Nephron progenitor cell (in vitro differentiated cells): ENCODE measurements at regions not wholly inside any gene's neighbourhood (a gene's known extent, or its start where the extent isn't known, plus 50 kb on each side); places are given as distances from the start of the nearest gene placed in this dataset.

ENCODE experiments used
- DNase-seq: peaks from one replicate; pipeline ENCODE4 v3.0.0; 2021
- H3K27ac Mint-ChIP-seq: 2 replicates; pipeline ENCODE4 v1.8.0; 2021; ENCODE audit warnings: mild to moderate bottlenecking, moderate library complexity, mixed read lengths
- H3K27me3 Mint-ChIP-seq: 2 replicates; pipeline ENCODE4 v1.8.0; 2021; ENCODE audit warnings: mild to moderate bottlenecking, low read depth, mixed read lengths; ENCODE audit not compliant: poor library complexity
- H3K36me3 Mint-ChIP-seq: 2 replicates; pipeline ENCODE4 v1.8.0; 2021; ENCODE audit warnings: low read depth, mixed read lengths
- H3K4me1 Mint-ChIP-seq: 2 replicates; pipeline ENCODE4 v1.8.0; 2021; ENCODE audit warnings: mixed read lengths
- H3K4me3 Mint-ChIP-seq: 2 replicates; pipeline ENCODE4 v1.8.0; 2021; ENCODE audit warnings: mild to moderate bottlenecking, moderate library complexity, mixed read lengths
- H3K9me3 Mint-ChIP-seq: 2 replicates; pipeline ENCODE4 v1.8.0; 2021; ENCODE audit warnings: mild to moderate bottlenecking, moderate library complexity, mixed read lengths
- TF ChIP-seq, protein P1 (sequence below): fragments of 200-600 bp; sonication (generic); IDR thresholded peaks from 2 replicates; pipeline ENCODE4 v1.5.0; 2021; ENCODE audit warnings: antibody characterized with exemption

DNA sequence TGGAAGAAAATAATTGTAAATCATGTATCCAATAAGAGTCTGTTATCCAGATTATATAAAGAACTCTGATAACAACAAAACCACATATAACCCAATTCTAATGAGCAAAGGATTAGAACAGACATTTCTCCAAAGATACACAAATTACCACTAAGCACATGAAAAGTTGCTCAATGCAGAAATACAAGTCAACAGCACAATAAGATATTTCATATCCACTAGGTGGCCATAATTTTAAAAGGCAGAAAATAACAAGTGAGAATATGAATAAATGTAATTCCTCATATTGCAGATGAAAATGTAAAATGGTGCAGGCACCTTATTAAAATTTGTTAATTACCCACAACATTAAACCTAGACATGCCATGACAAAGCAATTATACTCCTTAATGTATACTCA lies 73.9 kb upstream of the ZCCHC13 start:
- no peaks in the 10 kb centered on the region for H3K27me3 Mint-ChIP-seq
- no peak overlapping the region for H3K4me3 Mint-ChIP-seq
- DNase-seq: no peak
- H3K4me1 Mint-ChIP-seq: no peaks in the 10 kb centered on the region
- peaks cover 34% of the 10 kb centered on the region for H3K9me3 Mint-ChIP-seq
- TF ChIP-seq, protein P1, sequence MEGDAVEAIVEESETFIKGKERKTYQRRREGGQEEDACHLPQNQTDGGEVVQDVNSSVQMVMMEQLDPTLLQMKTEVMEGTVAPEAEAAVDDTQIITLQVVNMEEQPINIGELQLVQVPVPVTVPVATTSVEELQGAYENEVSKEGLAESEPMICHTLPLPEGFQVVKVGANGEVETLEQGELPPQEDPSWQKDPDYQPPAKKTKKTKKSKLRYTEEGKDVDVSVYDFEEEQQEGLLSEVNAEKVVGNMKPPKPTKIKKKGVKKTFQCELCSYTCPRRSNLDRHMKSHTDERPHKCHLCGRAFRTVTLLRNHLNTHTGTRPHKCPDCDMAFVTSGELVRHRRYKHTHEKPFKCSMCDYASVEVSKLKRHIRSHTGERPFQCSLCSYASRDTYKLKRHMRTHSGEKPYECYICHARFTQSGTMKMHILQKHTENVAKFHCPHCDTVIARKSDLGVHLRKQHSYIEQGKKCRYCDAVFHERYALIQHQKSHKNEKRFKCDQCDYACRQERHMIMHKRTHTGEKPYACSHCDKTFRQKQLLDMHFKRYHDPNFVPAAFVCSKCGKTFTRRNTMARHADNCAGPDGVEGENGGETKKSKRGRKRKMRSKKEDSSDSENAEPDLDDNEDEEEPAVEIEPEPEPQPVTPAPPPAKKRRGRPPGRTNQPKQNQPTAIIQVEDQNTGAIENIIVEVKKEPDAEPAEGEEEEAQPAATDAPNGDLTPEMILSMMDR: no peak
- H3K36me3 Mint-ChIP-seq: peaks cover 73% of the 10 kb centered on the region
- no peak overlapping the region for H3K27ac Mint-ChIP-seq

DNA sequence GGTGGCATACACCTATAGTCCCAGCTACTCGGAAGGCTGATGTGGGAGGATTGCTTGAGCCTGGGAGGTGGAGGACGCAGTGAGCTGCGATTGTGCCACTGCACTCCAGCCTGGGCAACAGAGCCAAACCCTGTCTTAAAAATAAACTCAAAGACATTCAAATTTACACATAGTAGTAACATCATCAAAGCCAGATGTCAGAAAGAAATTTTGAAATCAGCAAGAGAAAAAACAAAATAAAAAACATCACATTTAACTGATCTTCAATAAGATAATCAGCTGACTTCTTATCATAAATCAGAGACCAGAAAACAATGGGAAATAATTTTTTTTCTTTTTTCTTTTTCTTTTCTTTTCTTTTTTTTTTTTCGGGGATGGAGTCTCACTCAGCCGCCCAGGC lies 78.9 kb upstream of the ZCCHC13 start:
- Mint-ChIP-seq H3K4me3 (no peak overlapping the region), H3K27ac (no peak overlapping the region), H3K9me3 (peaks cover 44% of the 10 kb centered on the region), H3K4me1 (no peaks in the 10 kb centered on the region), H3K27me3 (no peaks in the 10 kb centered on the region), H3K36me3 (peaks cover 88% of the 10 kb centered on the region)
- TF ChIP-seq, protein P1: no peak
- DNase-seq: no peak

DNA sequence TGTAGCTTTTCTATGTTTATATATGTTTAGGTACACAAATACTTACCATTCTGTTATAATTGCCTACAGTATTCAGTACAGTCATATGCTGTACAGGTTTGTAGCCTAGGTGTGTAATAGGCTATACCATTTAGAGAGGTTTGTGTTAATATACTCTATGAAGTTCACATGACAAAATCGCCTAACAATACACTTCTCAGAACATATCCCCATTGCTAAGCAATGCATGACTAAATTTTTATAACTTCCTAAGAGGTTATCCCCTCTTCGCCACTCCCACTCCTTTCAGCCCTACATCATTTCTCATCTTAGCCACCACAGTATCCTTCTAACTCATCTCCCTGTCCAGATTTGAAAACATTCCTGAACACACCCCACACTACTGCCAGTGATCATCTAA lies 83.7 kb upstream of the ZCCHC13 start:
- no peak for DNase-seq
- H3K27me3 Mint-ChIP-seq: no peaks in the 10 kb centered on the region
- no peak overlapping the region for H3K4me3 Mint-ChIP-seq
- no peak overlapping the region for H3K27ac Mint-ChIP-seq
- TF ChIP-seq, protein P1: no peak
- no peaks in the 10 kb centered on the region for H3K4me1 Mint-ChIP-seq
- peaks cover 11% of the 10 kb centered on the region for H3K9me3 Mint-ChIP-seq
- peaks cover 71% of the 10 kb centered on the region for H3K36me3 Mint-ChIP-seq

DNA sequence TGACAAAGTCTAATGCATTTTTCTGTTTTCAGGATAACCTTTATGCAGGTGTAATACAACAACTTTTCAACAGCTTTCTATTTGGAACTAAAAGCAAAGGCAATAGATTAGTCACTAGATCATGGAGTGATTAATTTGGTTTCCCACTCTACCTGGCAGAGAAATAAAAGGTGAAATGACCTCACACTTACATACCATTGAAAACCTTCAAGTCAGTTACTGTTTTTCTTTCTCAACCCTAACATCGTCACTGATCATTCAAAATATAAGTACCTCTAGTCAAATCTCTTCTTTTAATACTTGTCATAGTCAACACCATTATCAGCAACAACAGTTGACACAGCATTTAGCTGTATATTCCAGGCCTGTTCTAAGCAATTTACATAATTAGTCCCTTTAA lies 85.1 kb upstream of the ZCCHC13 start:
- Mint-ChIP-seq H3K9me3 (peaks cover 5% of the 10 kb centered on the region), H3K36me3 (peaks cover 71% of the 10 kb centered on the region), H3K27me3 (no peaks in the 10 kb centered on the region), H3K4me1 (no peaks in the 10 kb centered on the region), H3K27ac (no peak overlapping the region), H3K4me3 (no peak overlapping the region)
- DNase-seq: no peak
- TF ChIP-seq, protein P1: no peak

DNA sequence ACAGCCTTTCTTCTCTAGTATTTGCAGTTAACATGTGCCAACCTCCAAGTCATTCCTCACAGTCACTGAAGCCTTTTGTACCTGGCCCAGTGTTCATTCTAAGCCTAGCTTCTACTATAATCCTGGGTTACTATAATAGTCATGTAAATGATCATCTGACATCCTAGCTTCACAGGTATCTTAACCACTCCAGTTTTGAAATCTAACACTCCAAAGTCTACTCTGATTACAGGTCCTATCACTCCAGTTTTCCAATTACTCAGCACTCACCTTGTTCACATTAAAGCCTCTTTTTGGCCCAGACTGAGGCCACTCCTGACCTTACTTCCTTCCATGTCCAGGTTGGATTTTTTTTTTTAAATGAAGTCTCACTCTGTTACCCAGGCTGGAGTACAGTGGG lies 87.6 kb upstream of the ZCCHC13 start:
- Mint-ChIP-seq H3K27ac (peak overlapping the region; percentile 28), H3K4me3 (no peak overlapping the region), H3K4me1 (no peaks in the 10 kb centered on the region), H3K27me3 (no peaks in the 10 kb centered on the region), H3K9me3 (peaks cover 20% of the 10 kb centered on the region), H3K36me3 (peaks cover 74% of the 10 kb centered on the region)
- DNase-seq: no peak
- TF ChIP-seq, protein P1: no peak

DNA sequence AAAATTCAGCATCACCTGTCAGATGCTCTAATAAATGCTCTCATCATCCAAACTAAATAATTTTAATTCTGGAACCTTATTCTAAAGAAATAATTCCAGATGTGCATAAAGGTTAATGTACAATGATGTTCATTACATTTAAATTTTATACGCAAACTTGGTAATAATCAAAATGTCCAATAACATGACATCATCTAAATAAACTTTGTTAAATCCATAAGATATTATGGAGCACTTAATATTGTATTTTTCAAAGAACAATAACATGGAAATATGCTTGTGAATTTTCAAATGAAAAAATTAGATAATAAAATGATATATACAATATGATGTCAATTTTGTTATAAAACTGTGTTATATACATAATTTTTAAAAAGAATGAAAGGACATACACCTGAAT lies 92.1 kb upstream of the ZCCHC13 start:
- H3K27ac Mint-ChIP-seq: no peak overlapping the region
- H3K36me3 Mint-ChIP-seq: peaks cover 90% of the 10 kb centered on the region

More for the DNA sequence above, 92.1 kb upstream of the ZCCHC13 start:
- TF ChIP-seq, protein P1: no peak
- Mint-ChIP-seq H3K4me3 (no peak overlapping the region), H3K27me3 (no peaks in the 10 kb centered on the region), H3K9me3 (peaks cover 31% of the 10 kb centered on the region), H3K4me1 (no peaks in the 10 kb centered on the region)
- DNase-seq: no peak
